ENCODE measurements at regions not wholly inside any gene's neighbourhood (a gene's known extent, or its start where the extent isn't known, plus 50 kb on each side); places are given as distances from the start of the nearest gene placed in this dataset.

- no peak for DNase-seq (ENCODE audit: low read depth in 3 of 3)
Observed at GRCh38 chr15:94606286-94606685, 374.9 kb downstream of the MCTP2 start.

- DNase-seq (ENCODE audit: low read depth in 3 of 3), result no peak
Observed at GRCh38 chr15:94607176-94607654, 375.9 kb downstream of the MCTP2 start.

- no peak for DNase-seq (ENCODE audit: low read depth in 3 of 3)
Observed at GRCh38 chr15:94610069-94610468, 378.7 kb downstream of the MCTP2 start.

- no peak for DNase-seq (ENCODE audit: low read depth in 3 of 3)
Observed at GRCh38 chr15:94610485-94610884, 379.1 kb downstream of the MCTP2 start.

GRCh38 chr15:94611656-94612055, 380.3 kb downstream of the MCTP2 start:
- DNase-seq (ENCODE audit: low read depth in 3 of 3), result no peak

- DNase-seq (ENCODE audit: low read depth in 3 of 3), result no peak
Observed at GRCh38 chr15:94615688-94616087, 384.3 kb downstream of the MCTP2 start.

GRCh38 chr15:94620632-94621031, 389.3 kb downstream of the MCTP2 start:
- no peak for DNase-seq (ENCODE audit: low read depth in 3 of 3)

GRCh38 chr15:94621736-94622135, 390.4 kb downstream of the MCTP2 start:
- no peak for DNase-seq (ENCODE audit: low read depth in 3 of 3)

- DNase-seq (ENCODE audit: low read depth in 3 of 3), result no peak
Observed at GRCh38 chr15:94626949-94627348, 395.6 kb downstream of the MCTP2 start.

- DNase-seq (ENCODE audit: low read depth in 3 of 3), result no peak
Observed at GRCh38 chr15:94631608-94632007, 400.2 kb downstream of the MCTP2 start.

- DNase-seq (ENCODE audit: low read depth in 3 of 3), result no peak
Observed at GRCh38 chr15:94638183-94638582, 406.8 kb downstream of the MCTP2 start.

- DNase-seq (ENCODE audit: low read depth in 3 of 3), result no peak
Observed at GRCh38 chr15:94639701-94640100, 408.3 kb downstream of the MCTP2 start.

GRCh38 chr15:94644433-94644832, 413.1 kb downstream of the MCTP2 start:
- no peak for DNase-seq (ENCODE audit: low read depth in 3 of 3)

GRCh38 chr15:94653071-94653470, 421.7 kb downstream of the MCTP2 start:
- DNase-seq (ENCODE audit: low read depth in 3 of 3), result no peak

GRCh38 chr15:94655249-94655880, 424.0 kb downstream of the MCTP2 start:
- no peak for DNase-seq (ENCODE audit: low read depth in 3 of 3)

GRCh38 chr15:94665676-94666441, 434.5 kb downstream of the MCTP2 start:
- no peak for DNase-seq (ENCODE audit: low read depth in 3 of 3)

GRCh38 chr15:94666553-94666952, 435.2 kb downstream of the MCTP2 start:
- no peak for DNase-seq (ENCODE audit: low read depth in 3 of 3)

- no peak for DNase-seq (ENCODE audit: low read depth in 3 of 3)
Observed at GRCh38 chr15:94667109-94667508, 435.7 kb downstream of the MCTP2 start.

- DNase-seq (ENCODE audit: low read depth in 3 of 3), result no peak
Observed at GRCh38 chr15:94670438-94671034, 439.2 kb downstream of the MCTP2 start.

- no peak for DNase-seq (ENCODE audit: low read depth in 3 of 3)
Observed at GRCh38 chr15:94671858-94672532, 440.6 kb downstream of the MCTP2 start.

- DNase-seq (ENCODE audit: low read depth in 3 of 3), result no peak
Observed at GRCh38 chr15:94673801-94674200, 442.4 kb downstream of the MCTP2 start.

- no peak for DNase-seq (ENCODE audit: low read depth in 3 of 3)
Observed at GRCh38 chr15:94674296-94674695, 442.9 kb downstream of the MCTP2 start.
